Mesenteric fat pad (tissue), 1 donor: ENCODE measurements at regions not wholly inside any gene's neighbourhood (a gene's known extent, or its start where the extent isn't known, plus 50 kb on each side); places are given as distances from the start of the nearest gene placed in this dataset.

Experiments
- DNase-seq: peaks from one replicate; pipeline ENCODE4 v3.0.0-alpha.2; 2020; ENCODE audit warnings: low spot score
- donor health status: DM: yes; HTN: yes; CAD: no.

- no peak for DNase-seq
Observed at GRCh38 chr5:175288048-175288621, 155.8 kb downstream of the DRD1 start.

- no peak for DNase-seq
Observed at GRCh38 chr5:175286981-175287380, 157.0 kb downstream of the DRD1 start.

GRCh38 chr5:175285261-175285660 is 158.7 kb downstream of the DRD1 start:
- DNase-seq = no peak

GRCh38 chr5:175284806-175285205 is 159.2 kb downstream of the DRD1 start:
- DNase-seq = no peak

GRCh38 chr5:175282611-175283225 is 161.3 kb downstream of the DRD1 start:
- no peak for DNase-seq

- no peak for DNase-seq
Observed at GRCh38 chr5:175281714-175282113, 162.3 kb downstream of the DRD1 start.

- no peak for DNase-seq
Observed at GRCh38 chr5:175281257-175281656, 162.7 kb downstream of the DRD1 start.

GRCh38 chr5:175279506-175279905 is 164.5 kb downstream of the DRD1 start:
- DNase-seq = no peak

- DNase-seq = no peak
Observed at GRCh38 chr5:175275748-175276147, 168.2 kb downstream of the DRD1 start.

GRCh38 chr5:175275097-175275496 is 168.9 kb downstream of the DRD1 start:
- DNase-seq = no peak

- no peak for DNase-seq
Observed at GRCh38 chr5:175274171-175274570, 169.8 kb downstream of the DRD1 start.

- DNase-seq = no peak
Observed at GRCh38 chr5:175264406-175264805, 179.6 kb downstream of the DRD1 start.

GRCh38 chr5:175263776-175264175 is 180.2 kb downstream of the DRD1 start:
- no peak for DNase-seq

- no peak for DNase-seq
Observed at GRCh38 chr5:175261526-175261925, 182.5 kb downstream of the DRD1 start.

GRCh38 chr5:175261037-175261436 is 182.9 kb downstream of the DRD1 start:
- no peak for DNase-seq

- no peak for DNase-seq
Observed at GRCh38 chr5:175257847-175258194, 186.2 kb downstream of the DRD1 start.

GRCh38 chr5:175257128-175257846 is 186.7 kb downstream of the DRD1 start:
- DNase-seq = no peak

GRCh38 chr5:175254155-175254554 is 189.8 kb downstream of the DRD1 start:
- DNase-seq = no peak

- DNase-seq = no peak
Observed at GRCh38 chr5:175253597-175253996, 190.4 kb downstream of the DRD1 start.

GRCh38 chr5:175252234-175252805 is 191.7 kb downstream of the DRD1 start:
- no peak for DNase-seq

GRCh38 chr5:175250426-175250825 is 193.6 kb downstream of the DRD1 start:
- DNase-seq = no peak

GRCh38 chr5:175248416-175248905 is 195.5 kb downstream of the DRD1 start:
- DNase-seq = no peak
